ENCODE measurements at regions not wholly inside any gene's neighbourhood (a gene's known extent, or its start where the extent isn't known, plus 50 kb on each side); places are given as distances from the start of the nearest gene placed in this dataset.

DNA sequence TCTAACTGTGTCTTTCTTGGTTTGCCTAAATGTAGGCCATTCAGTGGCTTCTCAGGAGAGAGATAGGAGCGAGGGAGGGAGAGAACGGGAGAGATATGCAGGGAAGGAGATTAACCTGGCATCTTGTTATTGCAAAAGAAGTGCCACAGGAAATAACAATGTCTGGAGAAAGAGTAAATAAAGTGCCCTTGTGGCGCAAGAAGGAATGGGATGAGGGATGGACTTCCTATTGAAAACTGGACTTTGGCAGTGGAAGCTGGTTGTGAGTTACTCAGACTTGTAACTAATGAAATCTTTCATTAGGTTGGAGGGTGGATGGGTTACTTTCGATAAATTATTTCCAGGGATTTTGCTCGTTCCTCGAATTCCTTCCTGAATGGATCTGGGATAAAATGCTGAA is 136.1 kb downstream of the LACC1 start:
- intact Hi-C loops (cut with DNase I; ENCODE audit: low total_unique reads), result no loop called here
- Histone ChIP-seq H3K27me3 (no peaks in the 10 kb centered on the region), H3K27ac (no peak overlapping the region), H3K9me3 (no peaks in the 10 kb centered on the region), H3K4me1 (no peaks in the 10 kb centered on the region), H3K36me3 (no peaks in the 10 kb centered on the region), H3K4me3 (no peak overlapping the region)
- TF ChIP-seq POLR2AphosphoS5 (IDR thresholded peaks at IDR 0.05), result no peak
- TF ChIP-seq, protein P1, sequence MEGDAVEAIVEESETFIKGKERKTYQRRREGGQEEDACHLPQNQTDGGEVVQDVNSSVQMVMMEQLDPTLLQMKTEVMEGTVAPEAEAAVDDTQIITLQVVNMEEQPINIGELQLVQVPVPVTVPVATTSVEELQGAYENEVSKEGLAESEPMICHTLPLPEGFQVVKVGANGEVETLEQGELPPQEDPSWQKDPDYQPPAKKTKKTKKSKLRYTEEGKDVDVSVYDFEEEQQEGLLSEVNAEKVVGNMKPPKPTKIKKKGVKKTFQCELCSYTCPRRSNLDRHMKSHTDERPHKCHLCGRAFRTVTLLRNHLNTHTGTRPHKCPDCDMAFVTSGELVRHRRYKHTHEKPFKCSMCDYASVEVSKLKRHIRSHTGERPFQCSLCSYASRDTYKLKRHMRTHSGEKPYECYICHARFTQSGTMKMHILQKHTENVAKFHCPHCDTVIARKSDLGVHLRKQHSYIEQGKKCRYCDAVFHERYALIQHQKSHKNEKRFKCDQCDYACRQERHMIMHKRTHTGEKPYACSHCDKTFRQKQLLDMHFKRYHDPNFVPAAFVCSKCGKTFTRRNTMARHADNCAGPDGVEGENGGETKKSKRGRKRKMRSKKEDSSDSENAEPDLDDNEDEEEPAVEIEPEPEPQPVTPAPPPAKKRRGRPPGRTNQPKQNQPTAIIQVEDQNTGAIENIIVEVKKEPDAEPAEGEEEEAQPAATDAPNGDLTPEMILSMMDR (IDR thresholded peaks at IDR 0.05), result no peak
- no peak for TF ChIP-seq POLR2A (IDR thresholded peaks at IDR 0.05)
- DNase-seq (ENCODE audit: low spot score in 2 of 2), result no peak

DNA sequence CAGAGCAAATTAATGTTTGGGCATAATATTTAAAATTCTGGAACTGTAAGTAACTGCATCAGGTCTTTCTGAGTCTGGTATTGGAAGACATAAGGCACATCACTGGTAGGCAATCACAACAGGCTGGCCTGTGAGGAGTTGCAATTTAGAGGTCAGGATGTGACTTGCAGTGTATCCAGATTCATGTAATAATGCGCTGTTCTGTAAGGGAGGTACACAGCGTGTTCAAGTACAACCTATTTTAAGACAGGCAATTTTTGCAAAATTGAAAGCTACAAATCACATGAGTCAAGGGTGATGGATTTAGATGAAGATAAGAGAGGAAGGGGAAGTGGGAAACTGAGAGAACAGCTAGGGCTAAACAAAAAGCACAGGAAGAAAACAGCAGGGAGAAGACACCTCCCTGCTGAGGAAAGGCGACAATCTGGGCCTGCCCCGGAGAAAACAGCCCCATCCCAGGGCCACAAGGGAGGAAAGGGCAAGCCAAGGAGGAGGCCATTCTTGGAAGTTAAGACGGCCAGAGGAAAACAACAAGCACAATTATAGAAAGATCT is 138.1 kb downstream of the LACC1 start:
- DNase-seq (ENCODE audit: low spot score in 2 of 2), result no peak
- no peaks in the 10 kb centered on the region for H3K27me3 ChIP-seq
- peak overlapping the region in 1 of 2 donors; percentile 10 for H3K27ac ChIP-seq
- no peaks in the 10 kb centered on the region for H3K9me3 ChIP-seq
- intact Hi-C loops (cut with DNase I; ENCODE audit: low total_unique reads), result no loop called here
- TF ChIP-seq POLR2A (IDR thresholded peaks at IDR 0.05) (no peak), POLR2AphosphoS5 (IDR thresholded peaks at IDR 0.05) (no peak)
- TF ChIP-seq, protein P1 (IDR thresholded peaks at IDR 0.05), result no peak
- no peaks in the 10 kb centered on the region for H3K4me1 ChIP-seq
- no peaks in the 10 kb centered on the region for H3K36me3 ChIP-seq
- H3K4me3 ChIP-seq, result no peak overlapping the region

DNA sequence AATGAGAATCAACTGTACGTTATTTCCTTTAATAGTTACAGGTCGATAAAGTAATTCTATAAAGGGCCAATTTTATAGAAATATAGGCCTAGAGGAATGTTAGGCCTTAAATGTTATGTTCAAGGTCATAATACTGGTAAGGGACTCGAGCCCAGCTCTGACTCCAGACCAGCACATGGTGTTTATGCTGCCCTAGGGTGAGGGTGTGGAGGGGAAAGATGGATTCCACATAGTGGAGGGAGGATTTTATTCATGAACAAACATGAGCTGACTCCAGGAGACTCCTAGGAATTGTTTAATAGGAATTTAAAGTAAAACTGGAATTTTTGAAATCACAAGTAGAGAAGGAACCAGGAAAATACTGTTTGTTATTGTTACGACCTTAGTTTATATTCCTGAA is 139.9 kb downstream of the LACC1 start:
- H3K36me3 ChIP-seq, result no peaks in the 10 kb centered on the region
- no peak overlapping the region for H3K4me3 ChIP-seq
- no peaks in the 10 kb centered on the region for H3K27me3 ChIP-seq
- H3K27ac ChIP-seq, result no peak overlapping the region
- no peaks in the 10 kb centered on the region for H3K9me3 ChIP-seq
- TF ChIP-seq POLR2AphosphoS5 (IDR thresholded peaks at IDR 0.05) (no peak), POLR2A (IDR thresholded peaks at IDR 0.05) (no peak)
- TF ChIP-seq, protein P1 (IDR thresholded peaks at IDR 0.05), result no peak
- intact Hi-C loops (cut with DNase I; ENCODE audit: low total_unique reads), result no loop called here
- no peak for DNase-seq (ENCODE audit: low spot score in 2 of 2)
- H3K4me1 ChIP-seq, result no peaks in the 10 kb centered on the region

DNA sequence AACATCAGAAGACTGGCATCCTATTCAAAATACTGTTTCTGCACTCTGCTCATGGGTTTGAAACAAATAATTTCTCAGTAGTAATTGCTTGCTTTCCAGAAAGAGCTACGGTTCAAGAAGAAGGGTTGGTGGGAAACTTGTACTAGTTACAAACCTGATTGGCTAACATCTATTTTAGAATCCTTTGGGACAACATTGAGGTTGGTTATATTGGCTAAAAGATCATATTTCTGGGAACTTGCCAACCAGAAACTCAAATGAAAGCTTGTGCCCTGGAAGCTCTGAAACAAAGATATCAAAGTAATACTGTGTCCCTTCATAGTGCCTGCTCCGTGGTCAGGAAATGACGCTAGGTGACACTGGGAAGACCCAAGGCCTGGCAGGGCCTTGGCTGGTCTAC is 141.7 kb downstream of the LACC1 start:
- H3K36me3 ChIP-seq, result no peaks in the 10 kb centered on the region
- H3K9me3 ChIP-seq, result no peaks in the 10 kb centered on the region
- peak overlapping the region in 1 of 2 donors; percentile 50 for H3K27ac ChIP-seq
- H3K4me3 ChIP-seq, result no peak overlapping the region
- DNase-seq (ENCODE audit: low spot score in 2 of 2), result no peak
- intact Hi-C loops (cut with DNase I; ENCODE audit: low total_unique reads), result no loop called here
- H3K4me1 ChIP-seq, result no peaks in the 10 kb centered on the region
- H3K27me3 ChIP-seq, result no peaks in the 10 kb centered on the region
- TF ChIP-seq POLR2AphosphoS5 (IDR thresholded peaks at IDR 0.05), result no peak
- TF ChIP-seq, protein P1 (IDR thresholded peaks at IDR 0.05), result no peak
- no peak for TF ChIP-seq POLR2A (IDR thresholded peaks at IDR 0.05)

DNA sequence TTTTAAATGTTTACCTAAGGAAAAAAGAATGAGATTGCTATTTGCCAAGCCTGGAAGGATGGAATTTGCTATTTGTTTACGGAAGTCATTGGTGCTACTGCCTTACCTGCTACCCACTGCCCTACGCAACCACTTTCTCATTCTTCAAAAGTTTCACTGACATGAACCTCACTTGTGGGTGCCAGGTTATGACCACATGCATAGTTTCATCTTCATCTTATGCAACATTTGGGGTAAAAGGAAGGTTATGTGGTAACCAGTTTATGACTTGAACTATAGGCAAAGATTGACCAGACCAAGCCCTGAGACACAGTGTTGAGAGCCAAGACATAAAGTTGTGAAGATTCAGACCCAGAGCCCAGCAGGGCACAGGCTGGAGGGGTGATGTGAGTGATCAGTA is 142.5 kb downstream of the LACC1 start:
- intact Hi-C loops (cut with DNase I; ENCODE audit: low total_unique reads), result no loop called here
- TF ChIP-seq POLR2AphosphoS5 (IDR thresholded peaks at IDR 0.05) (peak in 1 of 3 donors; percentile 67), POLR2A (IDR thresholded peaks at IDR 0.05) (no peak)
- TF ChIP-seq, protein P1 (IDR thresholded peaks at IDR 0.05), result no peak
- no peaks in the 10 kb centered on the region for H3K36me3 ChIP-seq
- H3K4me3 ChIP-seq, result no peak overlapping the region
- DNase-seq (ENCODE audit: low spot score in 2 of 2), result peak in 1 of 2 donors; percentile 20
- H3K9me3 ChIP-seq, result no peaks in the 10 kb centered on the region
- no peaks in the 10 kb centered on the region for H3K27me3 ChIP-seq
- H3K4me1 ChIP-seq, result no peaks in the 10 kb centered on the region
- peak overlapping the region; percentile 60 to 66 for H3K27ac ChIP-seq
